ENCODE measurements at regions not wholly inside any gene's neighbourhood (a gene's known extent, or its start where the extent isn't known, plus 50 kb on each side); places are given as distances from the start of the nearest gene placed in this dataset.

DNA sequence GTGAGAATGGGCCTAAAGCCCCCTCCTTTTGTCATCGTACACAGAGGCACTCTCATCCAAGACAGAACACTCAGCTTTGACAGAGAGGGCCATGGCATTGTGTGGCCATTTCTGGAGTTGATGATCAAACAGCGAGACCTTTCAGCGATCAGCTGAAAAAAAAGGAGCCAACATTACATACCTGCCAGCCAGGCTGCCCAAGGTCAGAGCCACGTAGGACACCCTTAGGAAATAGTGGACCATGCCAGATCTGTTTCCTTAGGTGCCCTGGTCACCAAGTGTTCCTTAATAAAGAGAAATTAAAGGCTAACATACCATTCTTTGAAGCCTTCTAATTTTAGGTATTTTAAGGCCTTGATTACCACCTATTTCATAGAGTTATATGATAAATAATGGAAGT lies 105.5 kb upstream of the PRLR start:
- TF ChIP-seq Cebpa-rat (IDR thresholded peaks at IDR 0.05): no peak
- Histone ChIP-seq H3K9ac (no peak overlapping the region), H4K20me1 (no peaks in the 10 kb centered on the region)

DNA sequence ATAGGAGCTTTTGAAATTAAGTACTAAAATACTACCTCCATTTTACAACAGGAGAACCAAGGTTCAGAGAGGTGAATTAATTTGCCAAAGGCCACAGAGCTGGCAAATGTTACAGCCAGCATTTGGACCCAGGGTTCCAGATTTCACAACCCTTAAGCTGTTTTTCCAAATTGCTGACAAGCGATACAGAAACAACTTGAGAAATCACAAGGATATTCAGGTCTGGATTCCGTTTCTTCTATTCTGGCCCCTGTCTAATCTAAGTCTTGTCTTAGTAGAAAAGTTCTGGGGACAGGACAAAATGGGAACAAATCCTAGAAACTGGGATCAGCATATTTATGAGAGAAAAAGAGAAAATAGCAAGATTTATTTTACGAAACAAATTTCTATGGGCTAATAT lies 103.1 kb upstream of the PRLR start:
- no peaks in the 10 kb centered on the region for H3K27me3 ChIP-seq

More for the DNA sequence above, 105.5 kb upstream of the PRLR start:
- Histone ChIP-seq H3K27ac (no peak overlapping the region), H3K9me3 (no peaks in the 10 kb centered on the region), H3K4me2 (no peak overlapping the region), H3K36me3 (no peaks in the 10 kb centered on the region), H3K4me1 (no peaks in the 10 kb centered on the region), H3K27me3 (no peaks in the 10 kb centered on the region), H3K4me3 (no peak overlapping the region)

GRCh38 chr5:35331956-35332950 lies 102.0 kb upstream of the PRLR start:
- no peak overlapping the region for H3K27ac ChIP-seq
- H4K20me1 ChIP-seq: no peaks in the 10 kb centered on the region
- no peak overlapping the region for H3K4me3 ChIP-seq
- H3K9me3 ChIP-seq: no peaks in the 10 kb centered on the region
- H3K4me1 ChIP-seq: no peaks in the 10 kb centered on the region
- H3K27me3 ChIP-seq: no peaks in the 10 kb centered on the region
- no peak for TF ChIP-seq Cebpa-rat (IDR thresholded peaks at IDR 0.05)
- H3K36me3 ChIP-seq: no peaks in the 10 kb centered on the region
- H3K9ac ChIP-seq: no peak overlapping the region
- H3K4me2 ChIP-seq: no peak overlapping the region

More for the DNA sequence above, 103.1 kb upstream of the PRLR start:
- no peak for TF ChIP-seq Cebpa-rat (IDR thresholded peaks at IDR 0.05)
- no peaks in the 10 kb centered on the region for H3K36me3 ChIP-seq
- H3K9me3 ChIP-seq: no peaks in the 10 kb centered on the region
- no peak overlapping the region for H3K27ac ChIP-seq
- no peaks in the 10 kb centered on the region for H3K4me1 ChIP-seq
- no peak overlapping the region for H3K4me3 ChIP-seq
- H4K20me1 ChIP-seq: no peaks in the 10 kb centered on the region
- no peak overlapping the region for H3K4me2 ChIP-seq
- H3K9ac ChIP-seq: no peak overlapping the region

DNA sequence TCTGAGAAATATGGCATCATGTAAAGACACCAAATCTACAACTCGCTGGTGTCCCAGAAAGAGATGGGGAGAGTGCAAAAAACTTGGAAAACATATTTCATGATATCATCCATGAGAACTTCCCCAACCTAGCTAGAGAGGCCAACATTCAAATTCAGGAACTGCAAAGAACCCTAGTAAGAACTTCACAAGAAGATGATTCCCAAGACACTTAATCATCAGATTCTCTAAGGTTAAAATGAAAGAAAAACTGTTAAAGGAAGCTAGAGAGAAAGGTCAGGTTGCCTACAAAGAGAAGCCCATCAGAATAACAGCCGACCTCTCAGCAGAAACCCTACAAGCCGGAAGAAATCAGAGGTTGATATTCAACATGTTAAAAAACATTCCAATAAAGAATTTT lies 95.5 kb upstream of the PRLR start:
- Histone ChIP-seq H3K4me3 (no peak overlapping the region), H3K27ac (no peak overlapping the region), H3K27me3 (no peaks in the 10 kb centered on the region), H3K9me3 (peaks cover 6% of the 10 kb centered on the region; the same call in 1 of the 2 replicates), H3K4me2 (no peak overlapping the region), H3K9ac (no peak overlapping the region), H4K20me1 (no peaks in the 10 kb centered on the region), H3K4me1 (no peaks in the 10 kb centered on the region), H3K36me3 (no peaks in the 10 kb centered on the region)
- TF ChIP-seq Cebpa-rat (IDR thresholded peaks at IDR 0.05): no peak

DNA sequence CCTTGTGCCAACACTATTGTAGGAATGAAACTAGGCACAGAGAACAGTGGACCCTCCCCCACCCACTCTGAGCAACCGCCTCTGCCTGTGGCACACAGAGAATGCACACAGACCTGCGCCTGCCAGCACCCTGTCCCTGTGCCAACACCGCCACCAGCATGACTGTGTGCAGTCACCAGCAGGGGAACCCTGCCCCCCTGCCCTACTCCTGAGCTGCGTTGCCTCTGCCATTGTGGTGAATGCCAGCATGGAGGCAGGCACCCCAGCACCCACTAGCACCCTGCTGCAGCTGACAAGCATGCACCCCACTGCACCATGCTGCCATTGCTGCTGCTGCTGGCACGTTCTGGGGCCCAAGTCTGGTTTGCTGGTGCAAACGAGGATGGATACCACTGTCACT lies 94.4 kb upstream of the PRLR start:
- Histone ChIP-seq H3K4me2 (no peak overlapping the region), H3K27ac (no peak overlapping the region), H3K4me3 (no peak overlapping the region), H3K27me3 (no peaks in the 10 kb centered on the region), H4K20me1 (no peaks in the 10 kb centered on the region), H3K9ac (no peak overlapping the region), H3K9me3 (peaks cover 6% of the 10 kb centered on the region; the same call in 1 of the 2 replicates), H3K36me3 (no peaks in the 10 kb centered on the region), H3K4me1 (peaks cover 7% of the 10 kb centered on the region; the same call in 1 of the 2 replicates)
- no peak for TF ChIP-seq Cebpa-rat (IDR thresholded peaks at IDR 0.05)

GRCh38 chr5:35324201-35324600 lies 93.9 kb upstream of the PRLR start:
- H3K27ac ChIP-seq: no peak overlapping the region
- H3K4me1 ChIP-seq: peaks cover 10% of the 10 kb centered on the region; the same call in 1 of the 2 replicates
- H3K9ac ChIP-seq: no peak overlapping the region
- H3K4me2 ChIP-seq: no peak overlapping the region
- H3K36me3 ChIP-seq: no peaks in the 10 kb centered on the region
- no peaks in the 10 kb centered on the region for H4K20me1 ChIP-seq
- H3K4me3 ChIP-seq: no peak overlapping the region
- TF ChIP-seq Cebpa-rat (IDR thresholded peaks at IDR 0.05): no peak
- H3K9me3 ChIP-seq: peaks cover 6% of the 10 kb centered on the region; the same call in 1 of the 2 replicates
- no peaks in the 10 kb centered on the region for H3K27me3 ChIP-seq

- TF ChIP-seq Cebpa-rat (IDR thresholded peaks at IDR 0.05): no peak
- no peaks in the 10 kb centered on the region for H3K27me3 ChIP-seq
- H3K36me3 ChIP-seq: no peaks in the 10 kb centered on the region
- H3K4me3 ChIP-seq: no peak overlapping the region
- H4K20me1 ChIP-seq: no peaks in the 10 kb centered on the region
- no peak overlapping the region for H3K9ac ChIP-seq
- H3K4me1 ChIP-seq: peaks cover 13% of the 10 kb centered on the region; the same call in 1 of the 2 replicates
- peaks cover 6% of the 10 kb centered on the region; the same call in 1 of the 2 replicates for H3K9me3 ChIP-seq
- peak overlapping the region; percentile 48 for H3K4me2 ChIP-seq
- H3K27ac ChIP-seq: no peak overlapping the region
Observed at GRCh38 chr5:35320029-35320428, 89.7 kb upstream of the PRLR start.

DNA sequence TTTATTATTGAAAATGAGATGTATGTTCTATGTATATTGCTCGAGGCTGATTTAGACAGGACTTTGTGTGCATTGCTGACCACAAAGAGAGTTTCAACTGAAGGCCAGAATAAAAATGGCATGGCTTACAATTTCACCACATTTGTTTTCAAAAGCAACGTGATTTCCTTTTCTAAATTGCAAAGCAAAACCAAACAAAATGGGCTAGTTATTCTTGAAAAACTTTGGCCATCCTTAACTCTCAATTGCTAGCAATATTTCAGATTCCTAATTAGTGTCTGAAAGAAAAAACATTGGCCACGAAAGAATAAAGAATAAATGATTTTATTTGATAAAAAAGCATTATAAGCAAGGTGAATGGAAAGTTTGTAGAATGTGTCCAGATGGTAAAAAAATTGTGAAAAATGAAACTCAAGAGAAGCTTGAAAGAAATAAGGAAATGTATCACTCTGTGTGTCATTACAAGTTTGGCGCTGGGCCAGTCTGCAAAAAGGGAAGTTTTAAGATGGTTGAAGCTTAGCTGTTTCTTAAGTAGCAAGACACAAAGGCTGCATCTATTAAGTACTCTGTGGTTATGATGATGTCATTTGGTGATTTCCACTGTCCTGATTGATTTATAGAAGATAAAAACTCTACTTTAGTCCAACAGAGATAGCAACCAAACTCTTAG lies 89.2 kb upstream of the PRLR start:
- TF ChIP-seq Cebpa-rat (IDR thresholded peaks at IDR 0.05): no peak
- Histone ChIP-seq H3K9me3 (peaks cover 5% of the 10 kb centered on the region; the same call in 1 of the 2 replicates), H3K9ac (no peak overlapping the region), H3K27ac (no peak overlapping the region), H3K27me3 (no peaks in the 10 kb centered on the region), H3K36me3 (no peaks in the 10 kb centered on the region), H3K4me3 (no peak overlapping the region), H4K20me1 (no peaks in the 10 kb centered on the region), H3K4me1 (peaks cover 13% of the 10 kb centered on the region; the same call in 1 of the 2 replicates), H3K4me2 (peak overlapping the region; percentile 48)

DNA sequence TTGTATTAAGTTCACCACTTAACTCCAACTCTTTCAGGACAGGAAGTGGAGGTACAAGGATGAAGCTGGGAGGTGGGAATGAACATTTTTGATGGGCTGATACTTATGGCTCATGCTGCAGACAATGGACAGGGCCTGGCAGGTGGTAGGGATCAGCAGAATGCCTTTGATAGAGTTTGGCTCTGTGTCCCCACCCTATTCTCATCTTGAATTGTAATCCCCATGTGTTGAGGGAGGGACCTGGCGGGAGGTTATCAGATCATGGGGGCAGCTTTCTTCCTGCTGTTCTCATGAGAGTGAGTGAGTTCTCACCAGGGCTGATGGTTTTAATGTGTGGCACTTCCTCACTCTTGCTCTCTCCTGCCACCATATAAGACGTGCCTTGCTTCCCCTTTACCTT lies 87.3 kb upstream of the PRLR start:
- no peak overlapping the region for H3K27ac ChIP-seq
- no peaks in the 10 kb centered on the region for H3K27me3 ChIP-seq
- no peaks in the 10 kb centered on the region for H3K9me3 ChIP-seq
- H3K9ac ChIP-seq: no peak overlapping the region
- H4K20me1 ChIP-seq: no peaks in the 10 kb centered on the region
- H3K36me3 ChIP-seq: no peaks in the 10 kb centered on the region
- H3K4me3 ChIP-seq: no peak overlapping the region
- H3K4me1 ChIP-seq: peaks cover 13% of the 10 kb centered on the region; the same call in 1 of the 2 replicates
- no peak overlapping the region for H3K4me2 ChIP-seq
- TF ChIP-seq Cebpa-rat (IDR thresholded peaks at IDR 0.05): no peak

Measured in BLaER1 (cell line).